ENCODE measurements at regions not wholly inside any gene's neighbourhood (a gene's known extent, or its start where the extent isn't known, plus 50 kb on each side); places are given as distances from the start of the nearest gene placed in this dataset.

DNA sequence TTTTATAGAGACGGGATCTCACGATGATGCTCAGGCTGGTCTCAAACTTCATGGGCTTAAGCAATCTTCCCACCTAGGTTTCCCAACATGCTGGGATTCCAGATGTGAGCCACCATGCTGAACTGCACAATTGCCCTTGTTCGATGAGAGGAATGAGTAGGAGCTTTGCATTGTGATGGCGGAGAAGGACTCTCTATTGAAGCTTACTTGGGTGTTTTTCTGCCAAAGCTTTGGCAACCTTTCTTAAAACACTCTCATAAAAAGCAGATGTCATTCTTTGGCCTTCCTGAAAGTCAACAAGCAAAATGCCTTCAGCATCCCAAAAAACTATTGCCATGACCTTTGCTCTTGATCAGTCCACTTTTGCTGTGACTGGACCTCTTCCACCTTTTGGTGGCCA, 904.8 kb upstream of the TMEM132C start:
- DNase-seq = no peak

DNA sequence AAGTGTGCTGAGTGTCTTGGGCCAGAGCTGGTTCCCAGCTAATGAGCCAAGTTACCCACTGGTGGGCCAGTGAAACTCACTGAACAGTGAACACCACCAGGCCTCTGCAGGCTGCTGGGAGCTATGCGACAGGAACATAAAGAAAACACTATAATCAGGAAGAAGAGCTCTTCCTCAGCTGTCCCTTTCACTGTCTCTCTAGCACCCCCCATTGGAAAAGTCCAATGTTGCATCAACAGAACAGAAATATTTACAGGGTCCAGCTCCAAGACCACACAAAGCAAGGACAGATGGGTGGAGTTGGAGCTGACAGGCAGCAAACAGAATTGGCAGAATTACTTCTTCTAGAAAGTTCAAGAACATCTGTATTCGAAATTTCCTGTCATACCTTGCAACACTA, 903.6 kb upstream of the TMEM132C start:
- no peak for DNase-seq

DNA sequence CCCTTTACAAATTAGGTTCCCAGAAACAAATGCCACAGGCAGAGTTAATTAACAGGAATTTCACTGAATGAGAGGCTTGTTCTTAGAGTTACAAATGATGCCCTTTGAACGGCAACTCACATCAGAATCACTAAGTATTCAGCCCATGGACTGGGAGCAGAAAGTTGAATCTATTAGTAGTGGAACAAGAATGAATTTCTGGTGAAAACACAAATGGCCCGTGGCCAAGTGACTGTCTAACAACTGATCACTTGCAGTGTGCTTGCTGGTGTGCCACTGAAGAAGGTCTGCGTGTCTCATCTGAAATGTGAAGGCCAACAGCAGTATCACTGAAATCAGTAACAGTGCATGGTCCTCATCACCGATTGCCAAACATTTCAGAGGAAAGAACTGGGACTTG, 893.4 kb upstream of the TMEM132C start:
- DNase-seq = no peak

DNA sequence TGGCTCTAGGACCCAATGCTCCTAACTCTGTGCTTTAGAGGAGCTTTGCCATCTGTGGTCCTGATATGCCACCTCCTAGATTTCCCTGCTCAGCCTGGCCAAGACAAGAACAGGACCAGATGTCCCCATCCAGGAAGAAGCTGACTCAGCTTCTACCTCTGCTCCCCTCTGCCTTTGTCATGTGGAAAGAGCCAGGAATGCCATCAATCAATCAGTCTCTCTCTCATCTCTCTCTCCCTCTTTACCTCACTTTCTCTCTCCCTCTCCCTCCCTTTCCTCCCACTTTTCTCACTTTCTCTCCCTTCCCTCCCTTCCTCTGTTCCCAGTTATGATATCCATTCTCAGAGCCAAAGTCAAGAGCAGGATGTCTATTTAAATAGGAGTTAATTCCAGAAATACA, 892.5 kb upstream of the TMEM132C start:
- DNase-seq = no peak

DNA sequence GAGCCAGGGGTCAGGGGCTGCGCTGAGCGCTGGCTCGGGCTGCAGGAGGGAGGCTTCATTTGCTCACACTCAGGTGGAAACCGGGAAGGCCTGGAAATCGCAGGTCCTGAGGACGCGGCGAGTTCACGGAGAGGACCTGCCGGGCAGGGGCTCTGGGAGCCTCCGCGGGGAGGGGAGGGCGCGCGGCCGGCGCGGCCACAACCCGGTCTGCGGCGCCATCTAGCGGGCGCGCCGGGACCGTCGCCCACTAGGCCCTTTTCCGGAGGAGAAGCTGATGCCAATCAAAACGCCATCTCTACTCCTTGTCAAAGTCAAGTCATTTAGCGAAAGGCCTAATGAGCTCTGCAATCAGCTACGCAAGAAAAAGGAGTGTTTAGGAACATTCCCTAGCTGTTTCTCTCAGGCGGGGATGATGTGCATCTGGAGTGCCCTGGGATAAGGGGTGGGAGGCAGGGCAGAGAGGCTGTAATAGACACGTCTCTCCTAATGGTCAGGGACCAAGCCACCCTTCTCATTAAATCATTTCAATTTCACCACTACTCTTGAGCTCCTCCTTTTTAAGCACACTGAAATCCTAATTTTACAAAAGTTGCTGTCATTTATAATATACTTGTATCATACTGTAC, 885.8 kb upstream of the TMEM132C start:
- DNase-seq = no peak

DNA sequence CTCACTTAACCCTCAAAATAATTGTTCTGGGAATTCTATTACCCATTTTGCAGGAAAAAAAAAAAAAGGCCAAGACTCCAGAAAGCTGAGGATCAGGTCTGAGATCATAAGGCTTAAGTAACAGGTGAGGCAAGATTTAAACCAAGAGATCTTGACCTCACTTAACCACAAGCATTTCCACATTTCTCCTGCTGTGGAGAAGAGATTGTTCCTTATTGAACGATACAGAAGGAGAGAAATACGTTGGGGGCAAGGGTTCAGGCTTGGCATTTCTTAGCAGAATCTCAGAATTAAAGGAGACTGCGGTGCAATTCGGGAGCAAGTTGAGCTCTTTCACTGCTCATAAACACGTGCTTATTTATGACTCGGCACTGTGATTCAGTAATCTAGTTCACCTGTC, 885.3 kb upstream of the TMEM132C start:
- DNase-seq = no peak

DNA sequence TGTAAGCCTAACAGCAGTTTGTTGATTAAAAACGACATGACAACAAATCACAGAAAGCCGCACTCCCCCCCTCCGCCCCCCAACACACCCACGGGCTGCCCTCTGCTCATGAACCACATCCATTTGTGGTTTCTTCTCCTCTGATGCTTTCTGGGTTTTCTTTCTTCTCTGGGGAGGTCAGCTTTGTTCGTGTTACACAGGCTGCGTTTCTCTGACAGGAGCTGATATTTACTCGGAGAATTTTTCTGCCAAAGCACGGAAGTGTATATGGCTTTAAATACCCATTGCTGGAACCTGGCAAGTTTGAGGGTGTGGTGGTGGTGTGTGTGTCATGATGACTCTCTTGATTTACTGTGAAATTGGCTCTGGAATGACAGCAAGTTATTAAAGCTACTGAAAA, 883.7 kb upstream of the TMEM132C start:
- DNase-seq = no peak

DNA sequence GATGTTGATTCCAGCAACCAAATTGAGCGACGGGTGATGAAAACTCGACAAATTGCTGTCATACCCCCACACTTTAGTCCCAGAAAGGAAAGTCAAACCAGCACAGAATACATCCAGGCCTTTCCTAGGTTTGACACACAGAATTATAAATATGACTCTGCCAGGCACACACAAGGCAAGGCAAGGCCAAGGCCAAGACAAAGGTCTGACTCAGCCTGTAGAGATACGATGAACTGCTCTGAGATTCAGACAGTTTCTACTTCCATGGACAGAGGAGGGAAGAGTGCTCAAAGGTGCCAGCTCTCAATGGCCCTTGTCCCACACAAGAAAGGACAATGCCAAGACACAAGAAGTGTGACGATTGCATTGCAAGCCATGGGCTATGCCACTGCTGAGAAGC, 880.2 kb upstream of the TMEM132C start:
- DNase-seq = no peak

DNA sequence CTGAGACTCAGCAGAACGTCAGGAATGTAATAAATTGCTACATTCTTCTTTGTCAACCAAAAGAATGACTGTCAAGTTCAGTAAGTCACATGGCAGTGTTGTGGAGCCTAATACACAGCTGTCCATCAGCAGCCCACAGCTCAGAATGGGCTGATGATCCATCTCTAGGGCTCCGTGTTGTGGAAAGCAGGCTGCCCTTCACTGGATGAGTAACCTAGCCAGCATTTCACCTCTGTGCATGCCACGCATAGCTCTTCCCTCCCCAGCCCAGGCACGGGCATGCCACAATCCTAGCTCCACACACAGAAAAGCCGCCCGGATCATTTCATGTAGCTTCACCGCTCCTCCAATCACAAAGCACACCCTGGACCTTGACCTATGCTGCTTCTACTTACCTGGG, 878.0 kb upstream of the TMEM132C start:
- DNase-seq = no peak

DNA sequence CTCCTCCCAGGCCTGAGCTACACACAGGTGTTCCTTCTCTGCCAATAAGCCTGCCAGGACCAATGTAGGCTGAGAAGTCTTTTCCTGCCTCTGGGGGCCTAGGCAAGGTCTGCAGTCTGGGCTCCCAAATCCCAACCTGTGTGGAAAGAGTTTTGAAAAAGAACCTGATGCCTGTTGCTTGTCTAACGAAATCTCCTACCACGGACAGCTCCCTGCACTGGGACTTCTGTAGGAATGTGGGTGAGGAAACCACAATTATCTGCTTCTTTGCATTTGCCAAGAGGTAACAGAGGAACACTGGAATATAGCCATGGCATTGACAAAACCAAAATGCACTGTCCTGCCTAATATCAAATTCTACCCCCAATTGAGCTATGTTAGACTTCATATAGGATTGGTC, 877.0 kb upstream of the TMEM132C start:
- no peak for DNase-seq

DNA sequence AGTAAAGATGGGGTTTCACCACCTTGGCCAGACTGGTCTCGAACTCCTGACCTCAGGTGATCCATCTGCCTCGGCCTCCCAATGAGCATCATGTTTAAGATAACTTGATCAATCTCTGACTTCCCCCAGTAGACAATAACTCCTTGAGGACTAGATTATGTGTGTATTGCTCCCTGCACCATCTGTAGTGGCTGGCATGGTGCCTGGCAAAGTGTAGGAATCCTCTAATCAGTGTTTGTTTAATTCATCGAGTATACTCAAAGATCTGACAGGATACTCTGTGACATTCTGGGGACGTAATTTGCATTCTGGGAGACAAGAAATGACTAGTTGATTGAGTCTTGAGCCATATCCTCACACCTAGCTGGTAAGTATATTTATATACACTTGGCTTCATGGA, 873.5 kb upstream of the TMEM132C start:
- no peak for DNase-seq

DNA sequence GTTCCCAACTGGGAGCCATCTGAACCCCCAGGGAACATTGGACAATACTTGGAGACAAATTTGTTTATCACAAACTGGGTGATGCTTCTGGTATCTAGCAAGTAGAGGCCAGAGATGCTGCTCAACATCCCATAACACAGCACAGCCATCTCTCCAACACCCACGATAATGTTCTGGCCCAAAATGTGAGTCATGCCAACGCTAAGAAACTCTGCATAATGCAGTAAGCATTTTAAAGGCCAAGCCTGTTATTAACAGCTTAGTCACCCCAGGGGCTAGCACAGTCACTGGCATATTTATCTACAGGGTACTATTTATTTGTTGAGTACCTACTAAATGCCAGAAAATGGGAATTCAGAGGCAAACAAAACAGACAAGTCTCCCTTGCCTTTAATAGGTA, 873.1 kb upstream of the TMEM132C start:
- DNase-seq = no peak

DNA sequence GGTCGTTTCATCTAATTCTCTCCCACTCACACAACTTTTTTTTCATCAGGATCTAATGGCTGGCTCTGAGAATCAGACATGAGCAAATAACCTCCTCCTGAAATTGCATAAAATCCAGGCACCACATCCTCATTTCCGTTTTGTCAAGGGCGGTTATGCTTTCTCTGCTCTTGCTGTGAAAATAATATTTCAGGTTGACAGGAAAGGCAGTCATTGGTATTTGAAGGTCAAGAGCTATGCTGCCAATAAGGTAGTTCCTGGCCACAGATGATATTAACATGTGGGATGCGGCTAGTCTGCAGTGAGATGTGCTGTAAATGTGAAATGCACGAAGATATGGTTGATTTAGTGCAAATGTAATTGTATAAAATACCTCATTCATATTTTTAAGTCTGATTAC, 870.2 kb upstream of the TMEM132C start:
- DNase-seq = no peak

DNA sequence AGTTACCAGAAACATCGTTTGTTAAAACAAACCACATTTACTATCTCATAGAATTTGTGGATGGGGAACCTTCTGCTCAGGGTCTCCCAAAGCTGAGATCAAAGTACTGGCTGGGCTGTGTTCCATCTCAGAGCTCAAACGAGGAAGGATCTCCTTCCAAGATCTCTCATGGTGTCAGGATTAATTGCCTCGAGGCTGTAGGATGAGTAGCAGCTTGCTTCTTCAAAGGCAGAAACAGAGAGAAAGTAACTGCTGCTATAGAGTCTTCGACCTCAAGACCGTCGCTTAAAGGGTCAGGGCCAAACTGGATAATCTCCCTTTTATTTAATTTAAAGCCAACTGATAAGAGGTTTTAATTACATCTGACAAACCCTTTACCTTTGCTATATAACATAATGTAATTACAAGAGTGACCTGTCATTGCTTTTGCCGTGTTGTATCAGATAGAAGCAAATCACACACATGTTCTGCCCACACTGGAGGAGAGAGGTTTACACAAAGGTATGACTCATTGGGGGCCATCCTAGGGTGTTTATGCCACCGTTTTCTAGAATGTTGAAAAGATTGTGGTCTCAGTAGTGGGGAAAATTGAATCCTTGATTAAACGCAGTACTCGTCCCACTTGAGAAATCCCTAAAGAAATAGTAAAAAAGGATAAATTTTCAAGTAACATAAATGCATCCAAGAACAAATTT, 868.8 kb upstream of the TMEM132C start:
- no peak for DNase-seq

DNA sequence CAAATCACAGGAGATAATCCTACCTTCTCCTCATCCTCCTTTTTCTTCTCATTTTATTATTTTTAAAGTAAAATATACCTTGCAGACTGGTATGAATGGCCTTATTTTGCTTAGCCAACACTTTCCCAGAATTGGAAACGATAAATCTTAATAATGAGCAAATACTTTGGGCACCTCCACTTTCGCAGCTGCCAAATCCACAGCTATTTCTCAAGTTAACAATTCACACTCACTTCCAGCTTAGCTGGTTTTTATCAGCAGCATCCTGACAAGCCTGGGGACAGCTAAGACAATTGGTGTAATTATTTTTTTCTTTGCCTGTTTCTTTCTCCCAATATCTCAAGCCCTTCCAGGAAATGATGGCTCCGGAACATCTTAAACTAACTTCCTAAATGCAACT, 867.5 kb upstream of the TMEM132C start:
- DNase-seq = no peak

DNA sequence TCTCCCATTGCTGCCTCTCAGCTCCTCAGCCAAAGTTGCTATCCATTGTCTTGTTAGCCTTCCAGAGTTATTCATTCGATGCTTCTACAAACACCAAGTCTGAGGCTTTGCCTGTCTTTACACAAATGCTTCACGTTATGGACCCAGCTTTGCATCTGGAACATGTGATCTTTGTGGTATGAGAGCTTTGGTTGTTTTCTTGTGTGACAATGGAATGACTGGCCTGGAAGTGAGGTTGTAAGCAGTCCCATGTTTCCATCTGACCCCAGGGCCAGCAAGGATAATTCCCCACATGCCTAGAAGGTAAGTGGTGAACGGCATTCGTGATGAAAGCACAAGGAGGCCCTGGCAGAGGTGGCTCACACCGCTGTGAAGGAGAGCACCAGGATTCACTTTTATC, 866.7 kb upstream of the TMEM132C start:
- DNase-seq = no peak

DNA sequence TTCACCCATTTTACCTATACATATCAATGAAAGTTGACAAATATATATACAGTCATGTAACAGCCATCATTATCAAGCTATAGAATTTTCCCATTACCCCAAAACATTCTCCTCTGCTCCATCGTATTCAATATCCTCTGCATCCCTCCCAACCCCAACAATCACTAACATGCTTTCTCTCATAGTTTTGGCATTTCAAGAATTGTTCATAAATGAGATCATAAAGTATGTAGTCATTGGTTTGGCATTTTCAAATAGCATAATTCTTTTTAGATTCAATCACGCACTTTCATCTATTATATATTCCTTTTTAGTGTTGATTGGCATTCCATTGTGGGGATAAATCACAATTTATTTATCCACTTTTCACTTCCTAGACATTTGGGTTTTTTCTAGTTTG, 866.0 kb upstream of the TMEM132C start:
- no peak for DNase-seq

DNA sequence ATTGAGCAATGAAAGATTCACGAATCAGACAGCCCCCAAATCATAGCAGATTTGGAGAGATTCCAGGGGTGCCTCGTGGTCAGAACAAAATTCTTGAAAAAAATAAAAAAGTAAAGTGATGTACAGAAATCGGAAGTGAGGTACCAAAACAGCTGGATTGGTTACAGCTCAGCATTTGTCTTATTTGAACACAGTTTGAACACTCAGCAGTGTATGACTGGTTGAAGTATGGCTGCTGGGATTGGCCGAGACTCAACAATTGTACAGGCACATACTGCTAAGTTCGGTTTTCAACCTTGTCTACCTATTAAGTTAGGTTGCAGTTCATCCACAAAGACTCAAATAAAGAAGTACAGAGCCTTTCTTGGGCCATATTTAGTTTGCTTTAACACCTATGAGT, 865.4 kb upstream of the TMEM132C start:
- no peak for DNase-seq

DNA sequence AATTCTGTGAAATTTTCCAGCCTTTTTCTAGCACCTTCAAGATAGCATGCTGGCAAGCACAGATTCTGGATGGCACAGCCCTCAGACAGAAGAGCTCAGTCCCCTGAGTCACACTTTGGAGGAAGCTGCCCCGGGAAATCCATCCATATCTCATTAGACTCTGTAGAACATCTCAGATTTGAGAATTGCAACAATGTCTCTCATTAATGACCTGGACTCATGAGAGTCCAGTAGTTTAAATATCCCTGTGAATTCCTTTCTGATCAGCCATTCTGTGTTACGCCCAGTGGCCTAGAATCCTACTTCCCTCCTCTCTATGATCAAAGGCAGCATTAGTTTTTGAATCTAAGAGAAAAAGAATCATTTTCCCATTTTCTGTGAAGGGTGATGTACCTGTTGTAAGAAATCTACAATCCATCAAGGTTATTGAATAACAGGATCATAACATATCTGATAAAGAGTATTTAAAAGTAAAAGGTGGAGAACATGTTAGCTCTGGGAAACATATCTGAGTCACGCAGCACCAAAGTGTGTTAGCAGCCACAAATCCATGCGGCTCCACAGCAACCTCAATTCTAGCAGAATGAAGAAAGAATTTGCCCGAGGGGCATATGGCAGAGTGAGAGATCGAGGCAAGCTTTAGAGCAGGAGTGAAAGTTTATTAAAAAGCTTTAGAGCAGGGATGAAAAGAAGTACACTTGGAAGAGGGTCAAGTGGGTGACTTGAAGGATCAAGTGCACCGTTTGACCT, 855.6 kb upstream of the TMEM132C start:
- DNase-seq = no peak

DNA sequence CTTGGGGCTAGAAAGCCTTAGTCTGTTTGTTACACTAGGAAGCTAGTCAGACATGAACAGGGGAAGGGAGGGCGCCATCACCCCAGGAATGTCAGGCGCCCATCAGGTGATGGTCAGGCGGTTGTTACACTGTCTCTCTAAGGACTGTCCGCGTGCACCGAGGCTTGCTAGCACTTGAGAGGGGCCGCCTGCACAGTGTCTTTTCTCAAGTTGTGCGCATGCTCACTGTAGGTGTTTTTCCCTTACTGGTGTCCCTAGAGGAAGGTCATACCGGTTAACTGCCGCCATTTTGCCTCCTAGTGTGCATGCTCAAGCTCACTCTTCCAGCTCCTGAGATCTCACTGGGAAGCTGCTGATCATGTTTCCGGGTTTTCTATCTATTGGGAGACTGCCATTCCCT, 855.0 kb upstream of the TMEM132C start:
- no peak for DNase-seq

DNA sequence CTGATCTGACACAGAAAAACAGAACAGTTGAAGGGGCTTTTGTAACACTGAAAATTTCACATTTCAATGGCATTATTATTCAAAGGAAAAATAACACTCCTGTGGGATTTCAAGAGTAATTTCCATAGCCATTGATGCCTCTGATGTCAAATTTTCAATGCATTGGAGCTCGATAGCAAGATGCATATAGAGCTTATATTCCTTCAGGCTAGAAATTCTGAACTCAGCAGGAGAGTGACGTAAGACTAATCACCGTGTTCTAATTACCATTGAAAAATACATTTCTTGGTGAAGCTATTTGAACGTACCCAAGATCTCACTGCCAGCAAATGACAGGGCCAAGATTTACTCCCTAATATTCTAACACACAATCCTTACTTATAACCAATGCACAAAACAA, 854.1 kb upstream of the TMEM132C start:
- DNase-seq = no peak

DNA sequence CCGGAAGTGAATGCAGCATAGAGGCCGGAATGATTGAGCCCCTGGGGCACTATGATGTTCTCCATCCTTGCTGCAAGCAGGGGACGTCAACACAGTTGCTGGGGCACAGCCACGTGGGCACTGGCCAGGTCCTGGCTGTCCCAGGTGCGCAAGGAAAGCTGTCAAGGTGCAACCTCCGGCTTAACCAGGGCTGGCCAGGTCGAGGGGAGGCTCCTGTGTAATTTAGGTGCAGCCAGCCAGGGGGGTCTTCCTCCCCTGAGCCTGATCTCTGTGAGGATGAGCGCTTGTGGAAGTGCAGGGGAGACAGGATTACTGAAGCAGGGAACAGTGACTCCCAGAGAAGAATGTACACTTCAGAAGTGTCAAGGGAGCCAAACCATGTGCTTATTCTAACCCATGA, 852.8 kb upstream of the TMEM132C start:
- no peak for DNase-seq

DNA sequence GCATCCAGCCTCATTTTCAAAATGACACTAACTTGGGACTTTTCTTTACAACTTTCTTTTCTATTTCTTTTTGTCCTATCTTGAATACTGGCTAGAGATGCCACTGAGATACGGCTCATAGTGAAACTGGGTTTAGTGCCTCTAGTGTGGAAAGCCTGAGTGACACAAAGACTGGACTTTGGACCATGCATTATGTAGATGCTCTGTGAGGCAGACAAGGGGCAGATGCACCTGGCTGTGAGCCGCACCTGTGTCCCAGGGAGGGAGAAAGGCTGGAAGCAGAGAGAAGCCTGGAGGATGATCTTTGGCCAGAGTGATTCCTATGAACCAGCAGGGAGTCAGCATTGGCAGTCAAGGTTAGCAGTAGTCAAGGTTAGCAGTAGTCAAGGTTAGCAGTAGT, 852.3 kb upstream of the TMEM132C start:
- no peak for DNase-seq

DNA sequence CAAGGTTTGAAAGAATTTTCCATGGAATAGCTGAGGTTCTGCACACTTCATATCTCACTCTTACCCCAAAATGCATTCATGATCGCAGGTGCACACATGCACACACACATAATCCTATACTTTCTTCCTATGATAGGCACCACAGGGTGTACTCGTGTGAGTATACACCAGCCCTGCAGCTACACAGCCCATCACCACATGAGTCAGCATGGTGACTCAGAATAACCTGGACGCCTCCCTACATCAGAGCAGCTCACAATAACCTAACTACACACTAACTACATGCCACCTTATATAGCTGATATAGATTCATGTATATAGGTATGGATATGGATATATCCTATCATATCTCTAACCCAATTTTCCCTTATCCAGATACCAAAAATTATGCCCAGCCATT, 850.2 kb upstream of the TMEM132C start:
- no peak for DNase-seq

DNA sequence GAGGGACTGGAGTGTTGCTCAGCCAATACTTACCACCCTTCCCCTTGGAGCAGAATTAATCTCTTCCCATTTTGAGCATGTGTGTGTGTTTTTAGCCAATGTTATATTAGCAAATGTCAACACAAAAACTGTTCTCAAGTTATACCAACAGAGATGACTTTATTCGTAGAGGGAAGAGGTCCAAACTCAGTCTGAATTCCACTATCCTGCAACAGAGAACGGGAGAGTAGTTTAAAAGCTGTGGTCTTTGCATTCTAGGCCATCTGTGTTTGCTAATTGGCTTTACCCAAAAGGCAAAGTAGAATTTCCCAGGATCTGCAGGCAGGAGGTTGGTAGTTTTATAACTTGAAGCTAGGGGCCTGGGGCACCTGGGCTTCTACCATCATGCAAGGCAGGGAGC, 847.9 kb upstream of the TMEM132C start:
- DNase-seq = no peak

Measured in CD4-positive, alpha-beta T cell treated with Interleukin-4 for 1 hour (primary cell).